GM12865 (cell line): ENCODE measurements at regions not wholly inside any gene's neighbourhood (a gene's known extent, or its start where the extent isn't known, plus 50 kb on each side); places are given as distances from the start of the nearest gene placed in this dataset.

Source experiments
- DNase-seq: peaks from one replicate; pipeline ENCODE4 v3.0.0; 2010; ENCODE audit warnings: low read depth
- H3K4me3 ChIP-seq: 2 replicates; pipeline ENCODE4 v1.5.1; 2011; ENCODE audit warnings: mild to moderate bottlenecking, low read depth, low read length, control low read depth
- TF ChIP-seq, protein P1 (sequence below): IDR thresholded peaks from 2 replicates; pipeline ENCODE4 v1.5.1; 2011; ENCODE audit warnings: low read length, control low read depth, low read depth, inconsistent platforms; ENCODE audit not compliant: insufficient read depth; ENCODE audit errors: missing control alignments

GRCh38 chr16:85428899-85429775, 184.0 kb upstream of the GSE1 start:
- H3K4me3 ChIP-seq: no peak overlapping the region
- TF ChIP-seq, protein P1, sequence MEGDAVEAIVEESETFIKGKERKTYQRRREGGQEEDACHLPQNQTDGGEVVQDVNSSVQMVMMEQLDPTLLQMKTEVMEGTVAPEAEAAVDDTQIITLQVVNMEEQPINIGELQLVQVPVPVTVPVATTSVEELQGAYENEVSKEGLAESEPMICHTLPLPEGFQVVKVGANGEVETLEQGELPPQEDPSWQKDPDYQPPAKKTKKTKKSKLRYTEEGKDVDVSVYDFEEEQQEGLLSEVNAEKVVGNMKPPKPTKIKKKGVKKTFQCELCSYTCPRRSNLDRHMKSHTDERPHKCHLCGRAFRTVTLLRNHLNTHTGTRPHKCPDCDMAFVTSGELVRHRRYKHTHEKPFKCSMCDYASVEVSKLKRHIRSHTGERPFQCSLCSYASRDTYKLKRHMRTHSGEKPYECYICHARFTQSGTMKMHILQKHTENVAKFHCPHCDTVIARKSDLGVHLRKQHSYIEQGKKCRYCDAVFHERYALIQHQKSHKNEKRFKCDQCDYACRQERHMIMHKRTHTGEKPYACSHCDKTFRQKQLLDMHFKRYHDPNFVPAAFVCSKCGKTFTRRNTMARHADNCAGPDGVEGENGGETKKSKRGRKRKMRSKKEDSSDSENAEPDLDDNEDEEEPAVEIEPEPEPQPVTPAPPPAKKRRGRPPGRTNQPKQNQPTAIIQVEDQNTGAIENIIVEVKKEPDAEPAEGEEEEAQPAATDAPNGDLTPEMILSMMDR: no peak
- DNase-seq: no peak

DNA sequence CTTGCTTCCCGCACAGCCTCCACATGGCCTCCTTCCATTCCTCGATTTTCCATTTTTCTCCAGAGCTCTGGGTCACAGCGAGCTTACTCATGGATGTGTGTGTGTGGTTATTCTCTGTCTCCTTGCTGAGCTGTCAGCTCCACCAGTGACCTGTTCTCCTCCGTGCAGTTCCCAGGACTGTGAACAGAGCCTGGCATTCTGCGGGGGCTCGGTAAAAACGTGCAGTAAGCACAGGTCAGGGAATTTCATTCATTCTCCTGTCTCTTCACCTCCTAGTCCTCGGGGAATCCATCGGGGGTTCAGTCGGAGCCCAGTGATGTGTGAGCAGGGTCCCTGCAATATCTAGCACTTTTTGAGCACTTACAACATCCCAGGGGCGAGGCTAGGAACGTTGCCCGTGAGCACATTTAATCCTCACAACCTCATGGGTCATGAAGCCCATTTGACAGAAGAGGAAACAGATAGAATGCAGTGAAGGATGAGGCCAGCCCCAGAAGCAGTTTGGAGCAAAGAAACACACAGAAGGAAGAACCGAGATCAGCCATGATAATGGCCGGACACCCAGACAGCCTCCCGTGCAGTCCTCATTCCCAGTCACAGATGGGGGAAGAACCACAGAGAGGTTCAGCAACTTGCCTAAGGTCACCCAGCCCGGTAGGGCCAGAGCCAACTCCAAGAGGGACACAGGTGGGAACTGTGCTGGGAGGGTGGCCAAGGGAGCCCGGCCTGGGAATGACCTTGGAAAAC, 183.2 kb upstream of the GSE1 start:
- TF ChIP-seq, protein P1: no peak
- no peak overlapping the region for H3K4me3 ChIP-seq
- DNase-seq: no peak

GRCh38 chr16:85430523-85431421, 182.3 kb upstream of the GSE1 start:
- no peak overlapping the region for H3K4me3 ChIP-seq
- DNase-seq: no peak
- TF ChIP-seq, protein P1: no peak

DNA sequence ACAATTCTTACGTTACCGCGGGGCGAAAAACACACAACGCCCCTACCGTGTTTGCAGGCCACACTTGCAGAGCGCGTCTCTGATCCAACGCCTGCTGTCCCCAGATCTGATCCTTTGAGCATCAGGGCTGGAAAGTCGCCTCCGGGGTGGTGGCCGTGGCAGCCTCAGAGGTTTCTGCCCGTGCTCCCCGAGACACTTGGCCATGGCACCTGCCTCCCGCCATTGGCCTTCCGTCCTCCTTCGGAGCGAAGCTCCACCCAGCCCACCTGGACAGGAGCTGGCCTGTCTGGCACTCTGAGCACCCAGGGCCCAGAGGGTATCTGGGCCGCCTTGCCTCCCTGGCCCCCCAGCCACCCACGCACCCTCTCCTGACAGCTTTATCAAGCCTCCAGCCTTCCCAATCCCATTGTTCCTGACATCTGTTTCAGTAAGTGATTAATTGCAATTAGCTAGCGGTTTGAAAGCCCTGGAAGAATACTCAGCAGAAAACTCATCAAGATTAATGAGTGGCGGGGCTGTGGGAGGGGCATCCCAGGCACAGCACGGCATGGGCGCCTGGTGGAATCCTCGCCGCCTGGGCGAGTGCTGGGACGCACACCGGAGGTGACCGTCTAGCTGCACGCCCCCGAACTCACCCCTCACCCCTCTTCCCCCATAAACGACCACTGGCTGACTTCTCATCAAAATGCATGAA, 181.5 kb upstream of the GSE1 start:
- DNase-seq: no peak
- TF ChIP-seq, protein P1: no peak
- H3K4me3 ChIP-seq: no peak overlapping the region

DNA sequence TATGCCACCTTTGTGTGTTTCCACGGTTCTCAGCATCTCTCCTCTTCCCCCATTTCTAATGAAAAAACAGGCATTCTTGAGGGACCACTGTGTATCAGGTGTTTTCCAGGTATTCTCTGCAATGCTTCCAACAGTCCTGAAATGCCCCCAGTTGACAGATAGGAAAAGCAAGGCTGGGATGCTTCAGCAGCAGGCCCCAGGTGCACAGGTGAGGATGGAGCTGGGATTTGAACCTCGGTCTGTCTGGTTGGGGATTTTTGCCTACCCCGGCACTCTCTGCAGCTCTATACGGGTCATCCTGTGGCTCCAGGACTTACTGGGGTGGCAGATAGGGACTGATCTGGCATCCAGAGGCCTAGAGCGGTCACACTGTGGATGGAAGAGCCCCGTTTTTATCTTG, 180.5 kb upstream of the GSE1 start:
- DNase-seq: no peak
- TF ChIP-seq, protein P1: no peak
- no peak overlapping the region for H3K4me3 ChIP-seq

- TF ChIP-seq, protein P1: no peak
- no peak for DNase-seq
- H3K4me3 ChIP-seq: no peak overlapping the region
Observed at GRCh38 chr16:85433477-85433876, 179.6 kb upstream of the GSE1 start.
